ENCODE measurements at regions not wholly inside any gene's neighbourhood (a gene's known extent, or its start where the extent isn't known, plus 50 kb on each side); places are given as distances from the start of the nearest gene placed in this dataset.
"Not testable (repeated sequence)": the region's sequence is repeated elsewhere in the genome, so short reads cannot be mapped to it uniquely, and the experiment has no call there.

- no peak for DNase-seq (ENCODE audit: extremely low read depth, low read depth, low spot score)
Measured at GRCh38 chr3:36063992-36064391, 316.3 kb upstream of the STAC start.

GRCh38 chr3:36065321-36065720 is 315.0 kb upstream of the STAC start:
- no peak for DNase-seq (ENCODE audit: extremely low read depth, low read depth, low spot score)

- DNase-seq (ENCODE audit: extremely low read depth, low read depth, low spot score): no peak
Measured at GRCh38 chr3:36075491-36075890, 304.8 kb upstream of the STAC start.

- no peak for DNase-seq (ENCODE audit: extremely low read depth, low read depth, low spot score)
Measured at GRCh38 chr3:36077320-36077719, 303.0 kb upstream of the STAC start.

GRCh38 chr3:36082958-36083357 is 297.3 kb upstream of the STAC start:
- DNase-seq (ENCODE audit: extremely low read depth, low read depth, low spot score): not testable (repeated sequence)

GRCh38 chr3:36095238-36095637 is 285.1 kb upstream of the STAC start:
- DNase-seq (ENCODE audit: extremely low read depth, low read depth, low spot score): no peak

GRCh38 chr3:36097209-36097608 is 283.1 kb upstream of the STAC start:
- no peak for DNase-seq (ENCODE audit: extremely low read depth, low read depth, low spot score)

GRCh38 chr3:36114353-36114752 is 266.0 kb upstream of the STAC start:
- DNase-seq (ENCODE audit: extremely low read depth, low read depth, low spot score): no peak

- DNase-seq (ENCODE audit: extremely low read depth, low read depth, low spot score): peak; percentile 45
Measured at GRCh38 chr3:36124118-36124796, 256.0 kb upstream of the STAC start.

- no peak for DNase-seq (ENCODE audit: extremely low read depth, low read depth, low spot score)
Measured at GRCh38 chr3:36132214-36132613, 248.1 kb upstream of the STAC start.

- no peak for DNase-seq (ENCODE audit: extremely low read depth, low read depth, low spot score)
Measured at GRCh38 chr3:36135863-36136262, 244.4 kb upstream of the STAC start.

GRCh38 chr3:36142746-36143145 is 237.6 kb upstream of the STAC start:
- no peak for DNase-seq (ENCODE audit: extremely low read depth, low read depth, low spot score)

- DNase-seq (ENCODE audit: extremely low read depth, low read depth, low spot score): no peak
Measured at GRCh38 chr3:36146404-36146803, 233.9 kb upstream of the STAC start.

GRCh38 chr3:36147934-36148558 is 232.3 kb upstream of the STAC start:
- DNase-seq (ENCODE audit: extremely low read depth, low read depth, low spot score): no peak

GRCh38 chr3:36149447-36149865 is 230.8 kb upstream of the STAC start:
- no peak for DNase-seq (ENCODE audit: extremely low read depth, low read depth, low spot score)

- no peak for DNase-seq (ENCODE audit: extremely low read depth, low read depth, low spot score)
Measured at GRCh38 chr3:36155515-36155914, 224.8 kb upstream of the STAC start.

GRCh38 chr3:36164400-36164799 is 215.9 kb upstream of the STAC start:
- DNase-seq (ENCODE audit: extremely low read depth, low read depth, low spot score): no peak

GRCh38 chr3:36165509-36166290 is 214.6 kb upstream of the STAC start:
- DNase-seq (ENCODE audit: extremely low read depth, low read depth, low spot score): no peak

- peak; percentile 22 for DNase-seq (ENCODE audit: extremely low read depth, low read depth, low spot score)
Measured at GRCh38 chr3:36166477-36166876, 213.8 kb upstream of the STAC start.

- DNase-seq (ENCODE audit: extremely low read depth, low read depth, low spot score): no peak
Measured at GRCh38 chr3:36172699-36173098, 207.6 kb upstream of the STAC start.

- DNase-seq (ENCODE audit: extremely low read depth, low read depth, low spot score): no peak
Measured at GRCh38 chr3:36175113-36175812, 205.0 kb upstream of the STAC start.
